Femur (tissue), 1 donor: ENCODE measurements at regions not wholly inside any gene's neighbourhood (a gene's known extent, or its start where the extent isn't known, plus 50 kb on each side); places are given as distances from the start of the nearest gene placed in this dataset.
"Not testable (repeated sequence)": the region's sequence is repeated elsewhere in the genome, so short reads cannot be mapped to it uniquely, and the experiment has no call there.

ENCODE experiments used
- DNase-seq: peaks from one replicate; pipeline ENCODE4 v3.0.0-alpha.2; 2017

DNA sequence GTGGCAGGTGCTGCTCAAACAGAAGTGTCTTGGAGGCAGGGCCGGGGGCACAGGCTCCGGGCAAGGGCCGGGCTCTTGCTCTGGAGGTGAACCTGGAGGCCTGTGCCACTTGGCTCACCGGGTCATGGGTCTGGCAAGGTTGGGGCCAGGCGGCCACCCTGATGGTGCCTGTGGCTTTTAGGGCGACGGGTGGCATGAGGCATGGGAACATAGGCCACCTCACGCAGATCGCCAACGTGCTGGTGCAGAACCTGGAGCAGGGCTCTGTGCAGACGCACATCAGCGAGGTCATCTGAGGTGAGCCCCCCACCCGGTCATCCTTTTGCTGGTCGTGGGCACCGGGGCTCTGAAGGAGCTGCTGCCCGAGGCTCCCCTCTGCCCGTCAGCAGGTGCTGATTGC, 202.7 kb downstream of the LIPI start:
- not testable (repeated sequence) for DNase-seq

DNA sequence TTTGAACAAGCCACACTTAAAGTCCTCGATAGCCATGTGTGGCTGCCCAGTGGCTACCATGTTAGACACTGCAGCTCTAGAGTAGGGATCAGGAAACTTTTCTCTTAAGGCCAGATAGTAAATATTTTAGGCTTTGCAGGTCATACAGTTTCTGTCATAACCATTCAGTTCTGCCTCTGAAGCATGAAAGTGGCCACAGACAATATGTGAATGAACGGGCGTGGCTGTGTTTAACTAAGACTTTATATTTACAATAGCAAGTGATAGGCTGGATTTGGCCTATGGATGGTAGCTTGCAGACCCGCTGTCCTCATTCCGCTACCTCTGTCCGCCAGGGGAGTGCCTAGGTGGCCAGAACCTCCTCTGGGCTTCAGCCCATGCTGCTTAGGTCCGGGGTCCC, 204.6 kb downstream of the LIPI start:
- not testable (repeated sequence) for DNase-seq

DNA sequence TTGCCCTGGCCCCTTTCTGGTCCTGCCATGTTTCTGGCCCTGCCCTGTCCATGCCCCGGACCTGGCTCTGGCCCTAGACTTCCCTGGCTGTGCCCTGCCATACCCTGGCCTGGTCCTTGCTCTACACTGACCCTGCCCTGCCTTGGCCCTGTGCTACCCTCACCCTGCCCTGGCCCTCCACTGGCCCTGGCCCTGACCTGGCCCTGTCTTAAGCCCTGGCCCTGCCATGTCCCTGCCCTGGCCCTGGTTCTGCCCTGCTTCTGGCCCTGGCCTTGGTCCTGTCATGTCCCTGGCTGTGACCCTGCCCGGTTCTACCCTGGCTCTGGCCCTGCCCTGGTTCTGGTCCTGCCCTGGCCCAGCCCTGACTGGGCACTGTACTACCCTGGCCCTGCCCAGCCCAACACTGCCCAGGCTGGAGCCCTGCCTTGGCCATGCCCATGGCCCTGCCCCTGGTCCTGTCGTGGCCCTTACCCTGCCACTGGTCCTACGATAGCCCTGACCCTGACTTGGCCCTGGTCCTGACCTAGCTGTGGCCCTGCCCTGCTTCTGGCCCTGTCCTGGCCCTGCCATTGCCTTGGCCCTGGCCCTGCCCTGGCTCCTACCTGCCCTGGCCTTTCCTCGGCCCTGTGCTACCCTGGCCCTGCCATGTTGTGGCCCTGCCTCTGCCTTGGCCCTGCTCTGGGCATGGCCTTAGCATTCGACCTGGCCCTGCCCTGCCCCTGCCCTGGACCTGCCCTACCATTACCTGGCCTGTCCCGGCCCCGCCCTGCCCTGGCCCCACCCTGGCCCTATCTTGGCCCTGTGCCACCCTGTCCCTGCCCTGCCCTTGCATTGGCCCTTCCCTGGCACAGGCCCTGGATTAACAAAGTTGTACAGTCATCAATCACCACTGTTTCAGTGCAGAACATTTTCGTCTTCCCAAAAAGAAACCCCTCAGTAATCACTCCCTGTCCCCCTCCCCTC, 223.5 kb downstream of the LIPI start:
- DNase-seq, result not testable (repeated sequence)

DNA sequence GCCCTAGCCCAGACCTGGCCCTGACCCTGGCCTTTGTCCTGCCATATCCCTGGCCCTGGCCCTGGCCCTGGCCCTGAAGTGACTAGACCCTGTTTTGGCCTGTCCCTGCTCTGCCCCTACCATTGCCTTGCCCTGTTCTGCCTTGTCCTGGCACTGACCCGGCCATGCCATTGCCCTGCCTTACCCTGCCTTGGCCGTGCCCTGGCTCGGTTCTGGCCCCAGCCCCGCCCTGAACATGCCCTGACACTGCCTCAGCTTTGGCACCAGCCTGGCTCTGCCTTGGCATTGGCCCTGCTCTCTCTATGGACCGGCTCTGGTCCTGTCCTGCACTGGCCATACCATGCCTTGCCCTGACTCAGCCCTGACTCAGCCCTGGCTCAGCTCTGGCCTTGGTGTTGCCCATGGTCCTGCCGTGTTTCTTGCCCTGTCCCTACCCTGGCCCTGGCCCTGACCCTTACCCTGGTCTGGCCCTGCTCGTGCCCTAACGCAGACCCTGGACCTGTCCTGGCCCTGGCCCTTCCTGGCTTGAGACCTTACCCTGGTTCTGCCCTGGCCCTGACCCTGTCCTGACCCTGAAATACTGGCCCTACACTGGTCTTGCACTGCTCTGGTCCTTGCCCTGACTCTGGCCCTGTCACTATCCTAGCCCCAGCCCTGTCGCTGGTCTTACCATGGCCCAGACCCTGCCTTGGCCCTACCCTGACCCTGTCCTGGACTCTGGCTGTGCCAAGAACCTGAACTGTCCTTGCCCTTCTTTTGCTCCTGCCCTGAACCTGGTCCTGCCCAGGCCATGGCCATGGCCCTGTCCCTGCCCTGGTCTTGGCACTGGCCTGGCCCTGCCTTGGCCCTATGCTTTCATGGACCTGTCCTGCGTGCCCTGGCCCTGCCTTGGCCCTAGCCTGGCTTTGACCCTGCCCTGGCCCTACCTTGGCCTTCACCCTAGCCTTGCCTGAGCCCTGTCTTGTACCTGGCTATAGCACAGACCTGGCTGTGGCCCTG, 224.6 kb downstream of the LIPI start:
- not testable (repeated sequence) for DNase-seq

DNA sequence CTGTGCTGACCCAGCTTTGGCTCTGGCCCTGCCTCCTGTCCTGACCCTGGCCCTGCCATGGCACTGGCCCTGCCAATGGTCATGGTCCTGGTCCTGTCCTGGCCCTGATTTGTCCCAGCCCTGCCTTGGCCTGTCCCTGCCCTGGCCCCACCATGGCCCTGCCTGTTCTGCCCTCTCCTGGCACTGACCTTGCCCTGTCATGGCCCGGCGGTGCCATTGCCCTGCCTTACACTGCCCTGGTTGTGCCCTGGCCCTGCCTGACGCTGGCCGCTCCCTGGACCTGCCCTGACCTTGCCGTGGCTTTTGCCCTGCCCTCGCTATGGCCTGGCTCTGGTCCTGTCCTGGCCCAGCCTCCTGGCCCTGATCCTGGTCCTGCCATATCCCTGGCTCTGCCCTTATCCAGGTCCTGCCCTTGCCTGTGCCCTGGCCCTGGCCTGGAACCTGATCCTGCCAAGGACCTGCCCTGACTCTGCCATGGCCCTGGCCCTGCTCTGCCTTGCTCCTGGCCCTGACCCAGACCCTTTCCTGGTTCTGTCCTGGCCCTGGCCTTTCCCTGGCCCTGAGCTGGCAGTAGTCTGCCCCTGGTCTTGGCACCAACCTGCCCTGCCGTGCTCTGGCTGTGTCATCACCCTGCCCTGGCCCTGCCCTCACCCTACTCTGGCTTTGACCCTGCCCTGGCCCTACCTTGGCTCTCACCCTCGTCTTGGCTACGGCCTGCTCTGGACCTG, 225.5 kb downstream of the LIPI start:
- not testable (repeated sequence) for DNase-seq

DNA sequence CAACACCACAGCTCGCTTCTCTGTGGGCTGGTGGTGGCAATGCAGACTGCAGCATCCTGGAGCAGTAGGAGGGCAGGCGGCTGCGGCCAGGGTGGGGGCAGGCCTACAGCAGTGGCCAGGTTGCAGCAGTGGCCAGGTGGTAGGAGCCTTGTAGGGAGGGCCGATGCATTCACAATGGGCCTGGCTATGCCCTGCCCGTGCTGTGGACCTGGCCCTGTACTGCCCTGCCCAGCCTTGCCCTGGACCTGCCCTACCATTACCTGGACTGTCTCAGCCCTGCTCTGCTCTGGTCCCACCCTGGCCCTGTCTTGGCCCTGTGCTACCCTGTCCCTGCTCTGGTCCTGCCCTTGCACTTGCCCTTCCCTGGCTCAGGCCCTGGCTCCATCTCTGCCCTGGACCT, 226.0 kb downstream of the LIPI start:
- not testable (repeated sequence) for DNase-seq

DNA sequence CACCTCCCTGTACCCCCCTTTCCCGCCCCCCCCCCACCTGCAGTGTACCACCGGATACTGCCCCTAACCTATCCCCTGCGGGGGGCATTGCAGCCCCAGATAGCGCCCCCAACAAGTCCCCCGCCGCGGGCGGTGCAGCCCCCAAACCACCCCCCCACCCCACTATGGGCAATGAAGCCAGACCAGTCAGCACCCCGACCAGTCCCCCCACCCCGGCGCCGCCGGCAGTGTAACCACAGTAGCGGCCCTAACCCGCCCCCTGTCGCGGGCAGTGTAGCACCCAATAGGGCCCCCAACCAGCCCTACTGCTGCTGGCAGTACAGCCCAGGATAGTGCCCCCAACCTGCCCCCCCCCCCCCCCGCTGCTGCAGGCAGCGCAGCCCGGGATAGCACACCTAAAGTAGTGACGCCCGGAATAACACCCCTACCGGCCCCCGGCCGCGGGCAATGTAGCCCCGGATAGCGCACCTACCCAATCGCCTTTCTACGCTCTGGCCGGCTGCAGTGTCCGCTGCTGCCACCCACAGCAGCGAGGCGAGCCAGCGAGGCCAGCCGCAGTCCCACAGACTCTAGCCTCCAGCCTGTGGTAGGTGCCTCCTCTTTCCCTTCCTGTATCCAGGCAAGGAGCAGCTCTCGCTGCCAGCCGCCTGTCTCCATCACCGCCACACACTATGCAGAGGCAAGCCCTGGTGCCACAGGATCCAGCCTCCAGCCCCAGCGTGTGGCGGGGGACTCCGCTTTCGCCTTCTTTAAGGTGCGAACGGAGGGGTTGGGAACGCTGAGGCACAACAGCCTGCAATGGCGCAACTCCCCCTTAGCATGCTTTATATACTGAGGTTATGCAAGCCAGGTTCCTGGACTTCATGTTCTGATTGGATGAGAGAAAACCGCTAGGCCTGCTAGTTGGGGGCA, 229.3 kb downstream of the LIPI start:
- DNase-seq, result not testable (repeated sequence)

DNA sequence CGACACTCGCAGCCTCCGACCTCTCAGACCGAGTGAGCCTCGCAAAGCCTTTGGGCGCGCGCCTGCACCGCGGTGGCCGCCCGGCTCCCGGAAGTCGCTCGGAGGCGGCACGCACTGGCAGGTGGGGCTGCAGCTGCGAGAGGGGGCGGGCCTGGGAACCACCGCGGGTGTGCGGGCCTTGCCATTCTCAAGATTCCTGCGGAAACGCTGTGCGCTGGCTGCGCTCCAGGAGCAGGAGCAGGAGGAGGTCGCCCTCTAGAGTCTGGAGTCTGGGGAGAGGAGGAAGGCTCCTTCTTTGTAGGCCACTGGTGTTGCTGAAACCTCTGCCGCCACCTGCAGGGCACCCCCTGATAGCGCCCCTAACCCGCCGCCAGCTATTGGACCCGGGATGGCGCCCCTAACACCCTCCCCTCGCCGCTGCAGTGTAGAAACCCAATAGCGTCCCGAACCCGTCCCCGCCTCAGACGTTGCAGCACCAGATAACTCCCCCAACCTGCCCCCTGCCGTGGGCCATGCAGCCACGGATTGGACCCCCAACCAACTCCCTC, 230.6 kb downstream of the LIPI start:
- DNase-seq, result not testable (repeated sequence)

DNA sequence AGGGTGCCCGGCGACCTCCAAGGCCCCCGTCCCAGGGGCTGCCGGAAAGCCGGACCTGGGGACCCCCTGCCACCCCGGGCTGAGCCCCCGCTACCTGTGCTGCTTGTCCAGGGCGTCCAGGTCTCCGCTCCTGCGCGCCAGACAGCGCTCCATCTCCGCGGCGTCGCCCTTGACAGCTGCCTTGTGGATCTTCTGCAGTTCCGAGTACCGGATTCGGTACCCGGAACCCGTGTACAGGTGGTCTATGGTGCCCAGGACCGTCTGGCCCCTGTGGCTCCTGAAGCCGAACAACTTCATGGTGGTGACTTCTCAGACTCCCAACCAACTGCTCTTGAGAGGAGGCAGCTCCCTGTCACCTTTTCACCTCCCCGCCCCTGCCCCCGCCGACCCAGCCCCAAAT, 231.1 kb downstream of the LIPI start:
- not testable (repeated sequence) for DNase-seq

DNA sequence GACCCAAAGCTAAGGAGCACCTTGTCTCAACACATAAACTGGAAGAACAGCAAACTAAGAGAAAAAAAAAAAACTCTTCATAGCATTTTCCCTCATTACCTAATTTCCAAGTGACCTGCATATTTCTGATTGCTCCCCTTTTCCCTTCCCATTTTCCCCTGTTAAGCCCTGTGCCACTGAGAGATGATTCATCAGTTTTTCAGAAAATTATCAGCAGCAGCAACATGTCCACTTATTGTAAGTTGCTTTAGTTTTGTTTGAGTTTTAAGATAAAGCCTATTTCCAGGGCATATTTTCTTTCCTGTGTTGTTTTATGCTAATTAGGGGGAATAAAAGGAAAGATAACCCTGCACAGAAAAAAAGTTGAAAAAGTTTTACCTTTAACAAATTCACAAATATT, 236.2 kb downstream of the LIPI start:
- DNase-seq, result not testable (repeated sequence)

DNA sequence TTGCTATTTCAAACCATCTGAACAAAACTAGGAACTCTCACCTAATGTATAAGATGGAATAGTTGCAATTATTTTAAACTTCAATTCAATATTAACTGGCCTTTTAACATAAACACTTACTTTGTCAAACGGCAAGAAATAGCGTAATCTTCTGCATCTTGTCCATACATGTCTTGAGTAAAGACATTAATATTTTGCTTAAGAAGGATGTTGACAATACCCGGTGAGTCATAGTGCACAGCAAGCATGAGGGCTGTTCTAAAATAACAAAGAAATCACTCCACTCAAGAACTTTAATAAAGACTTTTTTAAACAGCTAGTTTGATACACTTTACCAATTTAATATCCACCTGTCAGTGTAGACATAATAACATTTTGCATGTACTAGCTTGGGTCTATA, 240.9 kb downstream of the LIPI start:
- not testable (repeated sequence) for DNase-seq

DNA sequence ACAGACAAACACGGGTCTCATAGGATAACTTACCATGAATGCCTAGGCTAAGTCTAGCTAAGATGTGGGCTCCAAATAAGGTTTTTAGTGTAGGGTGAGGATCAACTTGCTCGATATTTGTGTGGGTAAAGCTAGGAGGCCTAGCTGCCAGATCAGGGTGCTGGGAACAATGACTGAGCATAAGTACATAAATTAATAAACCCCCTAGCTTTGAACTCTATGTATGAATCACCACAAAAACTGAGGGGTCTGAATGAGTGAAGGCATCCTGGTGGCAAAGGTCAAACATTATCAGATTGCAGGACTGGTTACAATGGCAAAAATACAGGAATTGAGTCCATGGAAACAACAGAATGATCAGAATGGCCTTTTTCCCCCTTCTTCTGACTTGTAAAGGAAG, 241.8 kb downstream of the LIPI start:
- not testable (repeated sequence) for DNase-seq

DNA sequence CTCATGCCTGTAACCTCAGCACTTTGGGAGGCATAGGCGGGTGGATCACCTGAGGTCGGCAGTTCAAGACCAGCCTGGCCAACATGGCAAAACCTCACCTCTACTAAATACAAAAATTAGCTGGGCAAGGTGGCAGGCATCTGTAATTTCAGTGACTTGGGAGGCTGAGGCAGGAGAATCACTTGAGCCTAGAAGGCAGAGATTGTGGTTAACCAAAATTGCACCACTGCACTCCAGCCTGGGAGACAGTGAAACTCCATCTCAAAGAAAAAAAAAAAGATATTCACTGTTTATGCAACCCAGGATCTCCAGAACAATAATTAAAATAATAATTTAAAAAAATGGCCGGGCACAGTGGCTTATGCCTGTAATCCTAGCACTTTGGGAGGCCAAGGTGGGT, 247.5 kb downstream of the LIPI start:
- DNase-seq, result not testable (repeated sequence)

DNA sequence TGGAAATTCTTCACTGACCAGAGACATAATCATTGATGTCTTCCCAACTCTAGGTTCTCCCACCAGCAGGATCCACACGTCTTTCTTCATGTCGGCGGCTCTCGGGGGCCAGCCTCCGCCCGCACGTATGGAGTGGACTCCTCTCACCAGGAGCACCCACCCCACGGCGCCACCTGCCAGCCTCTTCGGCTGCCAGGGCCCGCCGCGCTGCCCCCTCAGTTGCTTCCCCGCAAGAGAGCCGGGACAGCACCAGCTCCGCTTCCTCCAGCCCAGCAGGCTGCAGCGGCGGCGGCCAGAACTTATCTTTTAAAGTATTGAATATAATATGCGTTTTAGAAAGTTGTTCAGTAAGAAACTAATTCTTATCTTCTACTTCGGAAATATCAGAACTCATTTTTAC, 273.5 kb downstream of the LIPI start:
- no peak for DNase-seq

DNA sequence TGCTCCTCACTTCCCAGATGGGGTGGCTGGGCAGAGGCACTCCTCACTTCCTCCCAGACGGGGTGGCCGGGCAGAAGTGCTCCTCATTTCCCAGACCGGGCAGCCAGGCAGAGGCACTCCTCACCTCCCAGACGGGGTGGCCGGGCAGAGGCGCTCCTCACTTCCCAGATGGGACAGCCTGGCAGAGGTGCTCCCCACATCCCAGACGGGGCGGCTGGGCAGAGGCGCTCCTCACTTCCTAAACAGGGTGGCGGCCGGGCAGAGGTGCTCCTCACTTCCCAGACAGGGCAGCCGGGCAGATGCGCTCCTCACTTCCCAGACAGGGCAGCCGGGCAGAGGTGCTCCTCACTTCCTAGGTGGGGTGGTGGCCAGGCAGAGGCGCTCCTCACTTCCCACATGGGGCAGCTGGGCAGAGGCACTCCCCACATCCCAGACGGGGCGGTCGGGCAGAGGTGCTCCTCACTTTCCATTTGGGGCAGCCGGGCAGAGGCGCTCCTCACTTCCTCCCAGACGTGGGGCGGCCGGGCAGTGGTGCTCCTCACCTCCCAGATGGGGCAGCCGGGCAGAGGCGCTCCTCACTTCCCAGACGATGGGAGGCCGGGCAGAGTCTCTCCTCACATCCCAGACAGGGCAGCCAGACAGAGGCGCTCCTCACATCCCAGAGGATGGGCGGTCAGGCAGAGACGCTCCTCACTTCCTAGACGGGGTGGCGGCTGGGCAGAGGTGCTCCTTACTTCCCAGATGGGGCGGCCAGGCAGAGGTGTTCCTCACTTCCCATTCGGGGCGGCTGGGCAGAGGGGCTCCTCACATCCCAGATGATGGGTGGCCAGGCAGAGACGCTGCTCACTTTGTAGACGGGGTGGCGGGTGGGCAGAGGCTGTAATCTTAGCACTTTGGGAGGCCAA, 274.5 kb downstream of the LIPI start:
- DNase-seq, result not testable (repeated sequence)

DNA sequence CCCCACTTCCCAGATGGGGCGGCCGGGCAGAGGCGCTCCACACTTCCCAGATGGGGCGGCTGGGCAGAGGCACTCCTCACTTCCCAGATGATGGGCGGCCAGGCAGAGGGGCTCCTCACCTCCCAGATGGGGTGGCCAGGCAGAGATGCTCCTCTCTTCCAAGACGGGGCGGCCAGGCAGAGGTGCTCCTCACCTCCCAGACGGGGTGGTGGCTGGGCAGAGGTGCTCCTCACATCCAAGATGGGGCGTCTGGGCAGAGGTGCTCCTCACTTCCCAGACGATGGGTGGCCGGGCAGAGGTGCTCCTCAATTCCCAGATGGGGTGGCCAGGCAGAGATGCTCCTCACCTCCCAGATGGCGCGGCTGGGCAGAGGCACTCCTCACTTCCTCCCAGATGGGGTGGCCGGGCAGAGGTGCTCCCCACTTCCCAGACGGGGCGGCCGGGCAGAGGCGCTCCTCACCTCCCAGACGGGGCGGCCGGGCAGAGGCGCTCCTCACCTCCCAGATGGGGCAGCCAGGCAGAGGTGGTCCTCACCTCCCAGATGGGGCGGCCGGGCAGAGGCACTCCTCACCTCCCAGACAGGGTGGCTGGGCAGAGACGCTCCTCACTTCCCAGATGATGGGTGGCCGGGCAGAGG, 275.2 kb downstream of the LIPI start:
- DNase-seq, result not testable (repeated sequence)

DNA sequence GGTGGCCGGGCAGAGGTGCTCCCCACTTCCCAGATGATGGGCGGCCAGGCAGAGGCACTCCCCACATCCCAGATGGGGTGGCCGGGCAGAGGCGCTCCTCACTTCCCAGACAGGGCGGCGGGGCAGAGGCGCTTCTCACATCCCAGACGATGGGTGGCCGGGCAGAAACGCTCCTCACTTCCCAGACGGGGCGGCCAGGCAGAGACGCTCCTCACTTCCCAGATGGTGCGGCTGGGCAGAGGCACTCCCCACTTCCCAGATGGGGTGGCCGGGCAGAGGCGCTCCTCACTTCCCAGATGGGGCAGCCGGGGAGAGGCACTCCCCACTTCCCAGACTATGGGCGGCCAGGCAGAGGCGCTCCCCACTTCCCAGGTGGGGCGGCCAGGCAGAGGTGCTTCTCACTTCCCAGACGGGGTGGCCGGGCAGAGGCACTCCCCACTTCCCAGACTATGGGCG, 275.8 kb downstream of the LIPI start:
- not testable (repeated sequence) for DNase-seq

DNA sequence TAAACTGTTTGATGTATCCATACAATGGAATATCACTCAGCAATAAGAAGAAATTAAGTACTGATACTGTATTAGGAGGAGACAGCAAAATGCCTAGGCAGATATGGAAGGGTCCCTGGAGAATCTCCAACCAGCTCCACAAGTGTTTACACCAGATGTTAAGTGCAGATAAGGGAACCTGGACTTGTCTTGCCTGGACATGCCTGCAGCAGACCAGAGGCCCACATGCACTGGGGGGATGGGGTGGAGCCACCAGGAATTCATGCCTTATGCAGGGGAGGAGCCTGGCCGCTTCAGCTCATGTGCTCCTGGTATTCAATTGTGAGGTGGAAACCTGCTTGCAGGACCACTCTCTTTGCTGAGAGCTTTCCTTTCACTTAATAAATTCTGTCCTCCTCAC, 287.6 kb downstream of the LIPI start:
- not testable (repeated sequence) for DNase-seq

DNA sequence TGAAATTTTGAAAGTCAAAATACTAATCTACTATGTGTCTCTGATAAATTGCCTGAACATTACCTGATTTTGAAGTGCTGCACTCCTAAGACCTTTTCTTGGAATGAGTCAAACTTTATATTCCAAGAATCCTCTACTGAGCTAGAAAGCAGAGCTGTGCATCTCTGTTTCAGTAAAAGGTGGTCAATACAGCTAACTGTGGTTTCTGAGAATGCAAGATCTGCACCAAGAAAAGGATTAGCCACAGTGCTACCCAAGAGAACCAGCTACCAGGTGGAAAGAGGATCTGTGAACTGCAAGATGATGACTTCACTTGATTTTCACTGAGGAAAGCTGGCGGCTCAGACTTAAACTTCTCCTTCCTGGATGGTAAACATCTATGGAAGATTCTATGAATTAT, 289.3 kb downstream of the LIPI start:
- not testable (repeated sequence) for DNase-seq
